AG09309 (cell line): ENCODE measurements at regions not wholly inside any gene's neighbourhood (a gene's known extent, or its start where the extent isn't known, plus 50 kb on each side); places are given as distances from the start of the nearest gene placed in this dataset.

Experiments used
- DNase-seq: peaks from one replicate; pipeline ENCODE4 v3.0.0-alpha.2; 2010; ENCODE audit warnings: low read depth
- H3K4me3 ChIP-seq: 2 replicates; pipeline ENCODE4 v1.5.1; 2011; ENCODE audit warnings: mild to moderate bottlenecking, low read depth, low read length, moderate library complexity; ENCODE audit not compliant: control insufficient read depth
- CTCF ChIP-seq: IDR thresholded peaks from 2 replicates; pipeline ENCODE4 v1.5.1; 2011; ENCODE audit warnings: mild to moderate bottlenecking, low read depth, low read length, inconsistent platforms; ENCODE audit not compliant: insufficient read depth, control insufficient read depth; ENCODE audit errors: missing control alignments

DNA sequence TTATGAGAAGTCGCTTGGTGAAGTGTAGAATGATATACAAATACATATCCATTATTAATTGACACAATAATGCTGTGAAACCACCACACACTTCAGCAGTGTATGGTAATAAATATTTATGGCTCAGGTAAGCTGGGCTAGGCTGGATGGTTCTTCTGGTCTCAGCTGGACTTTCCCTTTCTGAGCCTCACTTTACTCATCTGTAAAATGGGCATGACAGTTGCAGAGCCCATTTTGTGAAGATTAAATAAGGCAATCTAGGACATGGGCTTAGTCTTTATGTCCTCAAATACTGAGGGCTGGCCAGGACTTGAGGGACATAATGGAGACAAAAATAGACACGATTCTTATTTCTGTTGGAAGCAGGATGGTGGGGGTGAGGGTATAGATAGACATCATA is 196.1 kb downstream of the MIAT start:
- no peak overlapping the region for H3K4me3 ChIP-seq
- no peak for DNase-seq
- TF ChIP-seq CTCF, result no peak

DNA sequence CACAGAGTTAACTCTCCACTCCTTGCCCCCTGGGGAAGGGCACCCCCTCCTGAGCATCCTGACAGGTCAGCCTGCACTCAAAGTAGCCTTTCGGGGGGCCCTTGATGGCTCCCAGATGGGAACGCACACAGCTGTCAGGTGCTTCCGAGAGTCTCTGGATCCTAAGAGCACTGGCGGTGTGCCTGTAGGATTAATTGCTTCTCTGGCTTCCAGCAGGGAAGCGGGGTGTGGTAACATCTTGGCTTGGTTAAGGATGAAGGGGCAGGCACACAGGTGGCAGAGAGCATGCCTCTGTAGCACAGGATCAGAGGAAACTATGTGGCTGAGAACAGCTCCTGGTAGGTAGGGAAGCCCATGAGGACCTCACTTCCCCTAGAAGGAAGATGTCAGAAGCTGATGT is 199.8 kb downstream of the MIAT start:
- no peak for DNase-seq
- H3K4me3 ChIP-seq, result no peak overlapping the region
- TF ChIP-seq CTCF, result no peak

DNA sequence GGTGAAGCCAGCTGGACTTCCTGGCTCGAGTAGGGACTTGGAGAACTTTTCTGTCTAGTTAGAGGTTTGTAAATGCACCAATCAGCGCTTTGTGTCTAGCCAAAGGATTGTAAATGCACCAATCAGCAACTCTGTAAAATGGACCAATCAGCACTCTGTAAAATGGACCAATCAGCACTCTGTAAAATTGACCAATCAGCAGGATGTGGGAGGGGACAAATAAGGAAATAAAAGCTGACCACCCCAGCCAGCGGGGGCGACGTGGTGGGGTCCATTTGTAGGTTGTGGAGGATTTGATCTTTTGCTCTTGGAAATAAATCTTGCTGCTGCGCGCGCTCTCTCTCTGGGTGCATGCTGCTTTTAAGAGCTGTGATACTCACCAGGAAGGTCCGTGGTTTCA is 202.9 kb downstream of the MIAT start:
- no peak for TF ChIP-seq CTCF

GRCh38 chr22:26865021-26865420 is 207.6 kb downstream of the MIAT start:
- no peak for DNase-seq
- H3K4me3 ChIP-seq, result no peak overlapping the region
- no peak for TF ChIP-seq CTCF

More for the DNA sequence above, 202.9 kb downstream of the MIAT start:
- no peak overlapping the region for H3K4me3 ChIP-seq
- no peak for DNase-seq

- DNase-seq, result no peak
- H3K4me3 ChIP-seq, result no peak overlapping the region
- no peak for TF ChIP-seq CTCF
These were observed 226.0 kb downstream of the MIAT start for GRCh38 chr22:26883393-26883792.

- no peak overlapping the region for H3K4me3 ChIP-seq
- DNase-seq, result no peak
- TF ChIP-seq CTCF, result no peak
These were observed 227.5 kb downstream of the MIAT start for GRCh38 chr22:26884921-26885320.
